GM23338 (cell line): ENCODE measurements at regions not wholly inside any gene's neighbourhood (a gene's known extent, or its start where the extent isn't known, plus 50 kb on each side); places are given as distances from the start of the nearest gene placed in this dataset.

ENCODE experiments used
- CREB1 ChIP-seq: fragments of 250-450 bp; sonication (Bioruptor Pico); IDR thresholded peaks from 2 replicates; pipeline ENCODE4 v1.5.0; 2020; ENCODE audit warnings: low read depth, mild to moderate bottlenecking, moderate library complexity
- EZH2 ChIP-seq: fragments of 200-600 bp; sonication (generic); IDR thresholded peaks from one replicate; pipeline ENCODE4 v1.8.0; 2017; ENCODE audit warnings: antibody characterized with exemption, mild to moderate bottlenecking, low read depth; ENCODE audit not compliant: unreplicated experiment
- EZH2phosphoT487 ChIP-seq: fragments of 200-600 bp; sonication (generic); IDR thresholded peaks from one replicate; pipeline ENCODE4 v1.8.1; 2018; ENCODE audit warnings: antibody characterized with exemption; ENCODE audit not compliant: unreplicated experiment
- JUNB ChIP-seq: IDR thresholded peaks from one replicate; pipeline ENCODE4 v1.6.1; 2016; ENCODE audit warnings: antibody characterized with exemption; ENCODE audit not compliant: unreplicated experiment
- NANOG ChIP-seq: IDR thresholded peaks from 2 replicates; pipeline ENCODE4 v1.6.1; 2016; ENCODE audit warnings: antibody characterized with exemption, borderline replicate concordance
- POLR2AphosphoS5 ChIP-seq: IDR thresholded peaks from 2 replicates; pipeline ENCODE4 v1.6.1; 2016; ENCODE audit warnings: antibody characterized with exemption, low read depth
- STAT1 ChIP-seq: IDR thresholded peaks from one replicate; pipeline ENCODE4 v1.6.1; 2016; ENCODE audit warnings: antibody characterized with exemption; ENCODE audit not compliant: unreplicated experiment
- ZNF114 ChIP-seq: fragments of 250-450 bp; sonication (Bioruptor Pico); IDR thresholded peaks from 2 replicates; pipeline ENCODE4 v1.5.0; 2020; ENCODE audit warnings: mild to moderate bottlenecking, moderate library complexity
- TF ChIP-seq, protein P1 (sequence below): fragments of 250-450 bp; sonication (Bioruptor Pico); IDR thresholded peaks from 2 replicates; pipeline ENCODE4 v1.5.0; 2020; ENCODE audit warnings: mild to moderate bottlenecking, moderate library complexity
- TF ChIP-seq, protein P2 (sequence below), 2 experiments: fragments of 200-600 bp in 1 of 2; sonication (generic) in 1 of 2; conservative IDR thresholded peaks; 2 replicates each; pipeline versions ENCODE4 v1.5.1 to v1.6.1; 2016 to 2017; ENCODE audit warnings: antibody characterized with exemption in 2 of 2, low read depth in 2 of 2, mild to moderate bottlenecking in 2 of 2, moderate library complexity in 1 of 2
- TF ChIP-seq, protein P3 (sequence below): IDR thresholded peaks from one replicate; pipeline ENCODE4 v1.6.1; 2018; ENCODE audit warnings: antibody characterized with exemption; ENCODE audit not compliant: unreplicated experiment

DNA sequence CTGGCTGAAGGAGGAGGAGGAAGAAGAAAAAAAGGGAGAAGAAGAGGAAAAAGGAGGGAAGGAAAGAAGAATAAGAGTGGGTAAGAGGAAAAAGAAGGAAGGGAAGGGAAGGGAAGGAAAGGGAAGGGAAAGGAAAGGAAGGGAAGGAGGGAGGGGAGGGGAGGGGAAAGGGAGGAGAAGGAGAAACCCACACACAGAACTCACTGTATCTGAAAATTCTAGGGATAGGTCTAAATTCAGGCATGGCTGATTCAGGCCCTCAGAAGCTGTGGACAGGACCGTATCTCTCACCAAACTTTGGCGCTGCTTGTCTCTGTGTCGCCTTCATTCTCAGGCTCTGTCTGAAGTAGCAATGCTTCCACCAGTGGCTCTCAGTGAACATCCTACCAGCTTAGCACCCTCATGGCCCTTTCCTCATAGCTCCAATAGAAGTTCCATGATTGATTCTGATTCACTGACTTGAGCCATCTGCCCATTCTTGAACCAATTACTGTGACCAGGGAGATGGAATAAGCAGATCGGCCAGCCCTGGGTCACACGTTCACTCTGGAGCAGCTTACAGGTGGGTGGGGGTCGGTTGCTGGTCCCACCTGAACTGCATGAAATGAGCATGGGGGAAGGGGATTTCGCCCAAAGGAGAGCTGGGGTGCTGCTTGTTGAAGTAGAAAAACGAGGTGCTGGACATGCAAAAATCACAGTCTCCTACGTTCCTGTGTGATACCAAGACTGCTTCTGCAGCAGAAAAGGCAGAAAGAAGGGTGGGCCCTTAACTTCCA is 59.7 kb downstream of the TTC32 start:
- TF ChIP-seq, protein P1, sequence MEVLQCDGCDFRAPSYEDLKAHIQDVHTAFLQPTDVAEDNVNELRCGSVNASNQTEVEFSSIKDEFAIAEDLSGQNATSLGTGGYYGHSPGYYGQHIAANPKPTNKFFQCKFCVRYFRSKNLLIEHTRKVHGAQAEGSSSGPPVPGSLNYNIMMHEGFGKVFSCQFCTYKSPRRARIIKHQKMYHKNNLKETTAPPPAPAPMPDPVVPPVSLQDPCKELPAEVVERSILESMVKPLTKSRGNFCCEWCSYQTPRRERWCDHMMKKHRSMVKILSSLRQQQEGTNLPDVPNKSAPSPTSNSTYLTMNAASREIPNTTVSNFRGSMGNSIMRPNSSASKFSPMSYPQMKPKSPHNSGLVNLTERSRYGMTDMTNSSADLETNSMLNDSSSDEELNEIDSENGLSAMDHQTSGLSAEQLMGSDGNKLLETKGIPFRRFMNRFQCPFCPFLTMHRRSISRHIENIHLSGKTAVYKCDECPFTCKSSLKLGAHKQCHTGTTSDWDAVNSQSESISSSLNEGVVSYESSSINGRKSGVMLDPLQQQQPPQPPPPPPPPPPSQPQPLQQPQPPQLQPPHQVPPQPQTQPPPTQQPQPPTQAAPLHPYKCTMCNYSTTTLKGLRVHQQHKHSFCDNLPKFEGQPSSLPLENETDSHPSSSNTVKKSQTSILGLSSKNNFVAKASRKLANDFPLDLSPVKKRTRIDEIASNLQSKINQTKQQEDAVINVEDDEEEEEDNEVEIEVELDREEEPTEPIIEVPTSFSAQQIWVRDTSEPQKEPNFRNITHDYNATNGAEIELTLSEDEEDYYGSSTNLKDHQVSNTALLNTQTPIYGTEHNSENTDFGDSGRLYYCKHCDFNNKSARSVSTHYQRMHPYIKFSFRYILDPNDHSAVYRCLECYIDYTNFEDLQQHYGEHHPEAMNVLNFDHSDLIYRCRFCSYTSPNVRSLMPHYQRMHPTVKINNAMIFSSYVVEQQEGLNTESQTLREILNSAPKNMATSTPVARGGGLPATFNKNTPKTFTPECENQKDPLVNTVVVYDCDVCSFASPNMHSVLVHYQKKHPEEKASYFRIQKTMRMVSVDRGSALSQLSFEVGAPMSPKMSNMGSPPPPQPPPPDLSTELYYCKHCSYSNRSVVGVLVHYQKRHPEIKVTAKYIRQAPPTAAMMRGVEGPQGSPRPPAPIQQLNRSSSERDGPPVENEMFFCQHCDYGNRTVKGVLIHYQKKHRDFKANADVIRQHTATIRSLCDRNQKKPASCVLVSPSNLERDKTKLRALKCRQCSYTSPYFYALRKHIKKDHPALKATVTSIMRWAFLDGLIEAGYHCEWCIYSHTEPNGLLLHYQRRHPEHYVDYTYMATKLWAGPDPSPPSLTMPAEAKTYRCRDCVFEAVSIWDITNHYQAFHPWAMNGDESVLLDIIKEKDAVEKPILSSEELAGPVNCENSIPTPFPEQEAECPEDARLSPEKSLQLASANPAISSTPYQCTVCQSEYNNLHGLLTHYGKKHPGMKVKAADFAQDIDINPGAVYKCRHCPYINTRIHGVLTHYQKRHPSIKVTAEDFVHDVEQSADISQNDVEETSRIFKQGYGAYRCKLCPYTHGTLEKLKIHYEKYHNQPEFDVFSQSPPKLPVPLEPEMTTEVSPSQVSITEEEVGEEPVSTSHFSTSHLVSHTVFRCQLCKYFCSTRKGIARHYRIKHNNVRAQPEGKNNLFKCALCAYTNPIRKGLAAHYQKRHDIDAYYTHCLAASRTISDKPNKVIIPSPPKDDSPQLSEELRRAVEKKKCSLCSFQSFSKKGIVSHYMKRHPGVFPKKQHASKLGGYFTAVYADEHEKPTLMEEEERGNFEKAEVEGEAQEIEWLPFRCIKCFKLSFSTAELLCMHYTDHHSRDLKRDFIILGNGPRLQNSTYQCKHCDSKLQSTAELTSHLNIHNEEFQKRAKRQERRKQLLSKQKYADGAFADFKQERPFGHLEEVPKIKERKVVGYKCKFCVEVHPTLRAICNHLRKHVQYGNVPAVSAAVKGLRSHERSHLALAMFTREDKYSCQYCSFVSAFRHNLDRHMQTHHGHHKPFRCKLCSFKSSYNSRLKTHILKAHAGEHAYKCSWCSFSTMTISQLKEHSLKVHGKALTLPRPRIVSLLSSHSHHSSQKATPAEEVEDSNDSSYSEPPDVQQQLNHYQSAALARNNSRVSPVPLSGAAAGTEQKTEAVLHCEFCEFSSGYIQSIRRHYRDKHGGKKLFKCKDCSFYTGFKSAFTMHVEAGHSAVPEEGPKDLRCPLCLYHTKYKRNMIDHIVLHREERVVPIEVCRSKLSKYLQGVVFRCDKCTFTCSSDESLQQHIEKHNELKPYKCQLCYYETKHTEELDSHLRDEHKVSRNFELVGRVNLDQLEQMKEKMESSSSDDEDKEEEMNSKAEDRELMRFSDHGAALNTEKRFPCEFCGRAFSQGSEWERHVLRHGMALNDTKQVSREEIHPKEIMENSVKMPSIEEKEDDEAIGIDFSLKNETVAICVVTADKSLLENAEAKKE (CRISPR knock-in tag) = no peak
- TF ChIP-seq EZH2 = no peak
- TF ChIP-seq POLR2AphosphoS5 = no peak
- TF ChIP-seq, protein P2, sequence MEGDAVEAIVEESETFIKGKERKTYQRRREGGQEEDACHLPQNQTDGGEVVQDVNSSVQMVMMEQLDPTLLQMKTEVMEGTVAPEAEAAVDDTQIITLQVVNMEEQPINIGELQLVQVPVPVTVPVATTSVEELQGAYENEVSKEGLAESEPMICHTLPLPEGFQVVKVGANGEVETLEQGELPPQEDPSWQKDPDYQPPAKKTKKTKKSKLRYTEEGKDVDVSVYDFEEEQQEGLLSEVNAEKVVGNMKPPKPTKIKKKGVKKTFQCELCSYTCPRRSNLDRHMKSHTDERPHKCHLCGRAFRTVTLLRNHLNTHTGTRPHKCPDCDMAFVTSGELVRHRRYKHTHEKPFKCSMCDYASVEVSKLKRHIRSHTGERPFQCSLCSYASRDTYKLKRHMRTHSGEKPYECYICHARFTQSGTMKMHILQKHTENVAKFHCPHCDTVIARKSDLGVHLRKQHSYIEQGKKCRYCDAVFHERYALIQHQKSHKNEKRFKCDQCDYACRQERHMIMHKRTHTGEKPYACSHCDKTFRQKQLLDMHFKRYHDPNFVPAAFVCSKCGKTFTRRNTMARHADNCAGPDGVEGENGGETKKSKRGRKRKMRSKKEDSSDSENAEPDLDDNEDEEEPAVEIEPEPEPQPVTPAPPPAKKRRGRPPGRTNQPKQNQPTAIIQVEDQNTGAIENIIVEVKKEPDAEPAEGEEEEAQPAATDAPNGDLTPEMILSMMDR (conservative IDR thresholded peaks at IDR 0.05; ENCODE audit: low read depth in 2 of 2) = no peak
- no peak for TF ChIP-seq STAT1
- TF ChIP-seq CREB1 (CRISPR knock-in tag) = no peak
- TF ChIP-seq EZH2phosphoT487 = no peak
- TF ChIP-seq, protein P3, sequence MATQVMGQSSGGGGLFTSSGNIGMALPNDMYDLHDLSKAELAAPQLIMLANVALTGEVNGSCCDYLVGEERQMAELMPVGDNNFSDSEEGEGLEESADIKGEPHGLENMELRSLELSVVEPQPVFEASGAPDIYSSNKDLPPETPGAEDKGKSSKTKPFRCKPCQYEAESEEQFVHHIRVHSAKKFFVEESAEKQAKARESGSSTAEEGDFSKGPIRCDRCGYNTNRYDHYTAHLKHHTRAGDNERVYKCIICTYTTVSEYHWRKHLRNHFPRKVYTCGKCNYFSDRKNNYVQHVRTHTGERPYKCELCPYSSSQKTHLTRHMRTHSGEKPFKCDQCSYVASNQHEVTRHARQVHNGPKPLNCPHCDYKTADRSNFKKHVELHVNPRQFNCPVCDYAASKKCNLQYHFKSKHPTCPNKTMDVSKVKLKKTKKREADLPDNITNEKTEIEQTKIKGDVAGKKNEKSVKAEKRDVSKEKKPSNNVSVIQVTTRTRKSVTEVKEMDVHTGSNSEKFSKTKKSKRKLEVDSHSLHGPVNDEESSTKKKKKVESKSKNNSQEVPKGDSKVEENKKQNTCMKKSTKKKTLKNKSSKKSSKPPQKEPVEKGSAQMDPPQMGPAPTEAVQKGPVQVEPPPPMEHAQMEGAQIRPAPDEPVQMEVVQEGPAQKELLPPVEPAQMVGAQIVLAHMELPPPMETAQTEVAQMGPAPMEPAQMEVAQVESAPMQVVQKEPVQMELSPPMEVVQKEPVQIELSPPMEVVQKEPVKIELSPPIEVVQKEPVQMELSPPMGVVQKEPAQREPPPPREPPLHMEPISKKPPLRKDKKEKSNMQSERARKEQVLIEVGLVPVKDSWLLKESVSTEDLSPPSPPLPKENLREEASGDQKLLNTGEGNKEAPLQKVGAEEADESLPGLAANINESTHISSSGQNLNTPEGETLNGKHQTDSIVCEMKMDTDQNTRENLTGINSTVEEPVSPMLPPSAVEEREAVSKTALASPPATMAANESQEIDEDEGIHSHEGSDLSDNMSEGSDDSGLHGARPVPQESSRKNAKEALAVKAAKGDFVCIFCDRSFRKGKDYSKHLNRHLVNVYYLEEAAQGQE = no peak
- no peak for TF ChIP-seq ZNF114 (CRISPR knock-in tag)
- TF ChIP-seq JUNB = no peak
- no peak for TF ChIP-seq NANOG
